ENCODE measurements at regions not wholly inside any gene's neighbourhood (a gene's known extent, or its start where the extent isn't known, plus 50 kb on each side); places are given as distances from the start of the nearest gene placed in this dataset.
"Not testable (repeated sequence)": the region's sequence is repeated elsewhere in the genome, so short reads cannot be mapped to it uniquely, and the experiment has no call there.

- Mint-ChIP-seq H3K27me3 (no peaks in the 10 kb centered on the region), H3K9me3 (ENCODE audit: low read depth) (no peaks in the 10 kb centered on the region)
Measured at GRCh38 chrX:1904663-1905218, 289.9 kb downstream of the ASMT start.

GRCh38 chrX:1906028-1906427, 291.2 kb downstream of the ASMT start:
- H3K4me3 Mint-ChIP-seq, result no peak overlapping the region
- CTCF ChIA-PET, result no interaction called here
- ATAC-seq, result no peak

More at GRCh38 chrX:1904663-1905218, 289.9 kb downstream of the ASMT start:
- ATAC-seq (no peak), DNase-seq (no peak)
- Mint-ChIP-seq H3K4me3 (no peak overlapping the region), H3K36me3 (no peaks in the 10 kb centered on the region), H3K27ac (no peak overlapping the region), H3K4me1 (no peaks in the 10 kb centered on the region)
- CTCF ChIA-PET, result no interaction called here

GRCh38 chrX:1908996-1909395, 294.1 kb downstream of the ASMT start:
- H3K27ac Mint-ChIP-seq; H3K4me3 Mint-ChIP-seq; H3K27me3 Mint-ChIP-seq; H3K9me3 Mint-ChIP-seq (ENCODE audit: low read depth); CTCF ChIA-PET; H3K36me3 Mint-ChIP-seq; DNase-seq; ATAC-seq; H3K4me1 Mint-ChIP-seq: not testable (repeated sequence)

More at GRCh38 chrX:1906028-1906427, 291.2 kb downstream of the ASMT start:
- H3K9me3 Mint-ChIP-seq (ENCODE audit: low read depth), result no peaks in the 10 kb centered on the region
- H3K4me1 Mint-ChIP-seq, result no peaks in the 10 kb centered on the region
- no peaks in the 10 kb centered on the region for H3K36me3 Mint-ChIP-seq
- no peak overlapping the region for H3K27ac Mint-ChIP-seq
- H3K27me3 Mint-ChIP-seq, result no peaks in the 10 kb centered on the region
- DNase-seq, result no peak

GRCh38 chrX:1909419-1910206, 294.8 kb downstream of the ASMT start:
- Mint-ChIP-seq H3K9me3 (ENCODE audit: low read depth) (no peaks in the 10 kb centered on the region), H3K27me3 (no peaks in the 10 kb centered on the region), H3K4me3 (no peak overlapping the region), H3K36me3 (no peaks in the 10 kb centered on the region), H3K27ac (no peak overlapping the region), H3K4me1 (no peaks in the 10 kb centered on the region)
- ATAC-seq, result no peak
- CTCF ChIA-PET, result no interaction called here
- no peak for DNase-seq

- Mint-ChIP-seq H3K27ac (no peak overlapping the region), H3K4me3 (no peak overlapping the region), H3K27me3 (no peaks in the 10 kb centered on the region), H3K36me3 (no peaks in the 10 kb centered on the region), H3K4me1 (no peaks in the 10 kb centered on the region), H3K9me3 (ENCODE audit: low read depth) (no peaks in the 10 kb centered on the region)
- no peak for DNase-seq
- no peak for ATAC-seq
- CTCF ChIA-PET, result no interaction called here
Measured at GRCh38 chrX:1910207-1910470, 295.3 kb downstream of the ASMT start.

- ATAC-seq (no peak), DNase-seq (no peak)
- Mint-ChIP-seq H3K9me3 (ENCODE audit: low read depth) (no peaks in the 10 kb centered on the region), H3K36me3 (no peaks in the 10 kb centered on the region), H3K4me3 (no peak overlapping the region), H3K4me1 (no peaks in the 10 kb centered on the region), H3K27me3 (no peaks in the 10 kb centered on the region), H3K27ac (no peak overlapping the region)
- CTCF ChIA-PET, result no interaction called here
Measured at GRCh38 chrX:1911401-1912128, 296.7 kb downstream of the ASMT start.

- ATAC-seq, result no peak
- Mint-ChIP-seq H3K27me3 (no peaks in the 10 kb centered on the region), H3K36me3 (no peaks in the 10 kb centered on the region), H3K4me3 (no peak overlapping the region), H3K4me1 (no peaks in the 10 kb centered on the region), H3K27ac (no peak overlapping the region), H3K9me3 (ENCODE audit: low read depth) (no peaks in the 10 kb centered on the region)
- DNase-seq, result no peak
- CTCF ChIA-PET, result no interaction called here
Measured at GRCh38 chrX:1912193-1912592, 297.3 kb downstream of the ASMT start.

- no peaks in the 10 kb centered on the region for H3K4me1 Mint-ChIP-seq
- H3K27me3 Mint-ChIP-seq, result no peaks in the 10 kb centered on the region
- H3K27ac Mint-ChIP-seq, result no peak overlapping the region
- peaks cover 2% of the 10 kb centered on the region for H3K9me3 Mint-ChIP-seq (ENCODE audit: low read depth)
- ATAC-seq (no peak), DNase-seq (no peak)
- no peak overlapping the region for H3K4me3 Mint-ChIP-seq
- no peaks in the 10 kb centered on the region for H3K36me3 Mint-ChIP-seq
- CTCF ChIA-PET, result no interaction called here
Measured at GRCh38 chrX:1914606-1915365, 299.9 kb downstream of the ASMT start.

- H3K27me3 Mint-ChIP-seq, result no peaks in the 10 kb centered on the region
- DNase-seq, result no peak
- ATAC-seq, result no peak
- CTCF ChIA-PET, result no interaction called here
- H3K4me1 Mint-ChIP-seq, result no peaks in the 10 kb centered on the region
- no peak overlapping the region for H3K27ac Mint-ChIP-seq
- no peak overlapping the region for H3K4me3 Mint-ChIP-seq
- peaks cover 2% of the 10 kb centered on the region for H3K9me3 Mint-ChIP-seq (ENCODE audit: low read depth)
- no peaks in the 10 kb centered on the region for H3K36me3 Mint-ChIP-seq
Measured at GRCh38 chrX:1918780-1919179, 303.9 kb downstream of the ASMT start.

GRCh38 chrX:1925053-1925481, 310.2 kb downstream of the ASMT start:
- H3K4me3 Mint-ChIP-seq, result no peak overlapping the region
- no peaks in the 10 kb centered on the region for H3K36me3 Mint-ChIP-seq
- H3K27me3 Mint-ChIP-seq, result peaks cover 9% of the 10 kb centered on the region
- CTCF ChIA-PET, result no interaction called here
- ATAC-seq (no peak), DNase-seq (no peak)
- no peak overlapping the region for H3K27ac Mint-ChIP-seq
- no peaks in the 10 kb centered on the region for H3K4me1 Mint-ChIP-seq
- H3K9me3 Mint-ChIP-seq (ENCODE audit: low read depth), result no peaks in the 10 kb centered on the region

- Mint-ChIP-seq H3K4me1 (no peaks in the 10 kb centered on the region), H3K27me3 (peaks cover 9% of the 10 kb centered on the region), H3K4me3 (no peak overlapping the region), H3K9me3 (ENCODE audit: low read depth) (no peaks in the 10 kb centered on the region), H3K36me3 (no peaks in the 10 kb centered on the region), H3K27ac (no peak overlapping the region)
- ATAC-seq (no peak), DNase-seq (no peak)
- CTCF ChIA-PET, result no interaction called here
Measured at GRCh38 chrX:1928805-1929204, 313.9 kb downstream of the ASMT start.

GRCh38 chrX:1932231-1932630, 317.4 kb downstream of the ASMT start:
- no peak overlapping the region for H3K27ac Mint-ChIP-seq

GRCh38 chrX:1933964-1934363, 319.1 kb downstream of the ASMT start:
- H3K27me3 Mint-ChIP-seq, result no peaks in the 10 kb centered on the region
- H3K4me1 Mint-ChIP-seq, result no peaks in the 10 kb centered on the region
- no peaks in the 10 kb centered on the region for H3K36me3 Mint-ChIP-seq
- no peak overlapping the region for H3K4me3 Mint-ChIP-seq
- ATAC-seq (no peak), DNase-seq (no peak)
- CTCF ChIA-PET, result no interaction called here
- peaks cover 6% of the 10 kb centered on the region for H3K9me3 Mint-ChIP-seq (ENCODE audit: low read depth)
- H3K27ac Mint-ChIP-seq, result no peak overlapping the region

More at GRCh38 chrX:1932231-1932630, 317.4 kb downstream of the ASMT start:
- Mint-ChIP-seq H3K4me1 (no peaks in the 10 kb centered on the region), H3K27me3 (no peaks in the 10 kb centered on the region), H3K4me3 (no peak overlapping the region), H3K9me3 (ENCODE audit: low read depth) (no peaks in the 10 kb centered on the region), H3K36me3 (no peaks in the 10 kb centered on the region)
- ATAC-seq (no peak), DNase-seq (no peak)
- CTCF ChIA-PET, result no interaction called here

GRCh38 chrX:1935805-1936204, 320.9 kb downstream of the ASMT start:
- Mint-ChIP-seq H3K27me3 (no peaks in the 10 kb centered on the region), H3K36me3 (no peaks in the 10 kb centered on the region), H3K9me3 (ENCODE audit: low read depth) (peaks cover 12% of the 10 kb centered on the region), H3K4me3 (no peak overlapping the region), H3K4me1 (no peaks in the 10 kb centered on the region), H3K27ac (no peak overlapping the region)
- CTCF ChIA-PET, result no interaction called here
- DNase-seq (no peak), ATAC-seq (no peak)

Data from activated CD8-positive, alpha-beta memory T cell treated with anti-CD3 and anti-CD28 coated beads, Interleukin-2, amount 10 ng/mL, durations not matched to agents 7 days and 5 days (primary cell).